Thyroid gland (tissue), 4 donors: ENCODE measurements at regions not wholly inside any gene's neighbourhood (a gene's known extent, or its start where the extent isn't known, plus 50 kb on each side); places are given as distances from the start of the nearest gene placed in this dataset.

Experiments
- CTCF ChIP-seq, 6 experiments: fragments of 200-600 bp in 3 of 6; fragments of 450-650 bp in 3 of 6; sonication (generic) in 3 of 6; IDR thresholded peaks; one replicate each; pipeline ENCODE4 v1.5.1; 2016 to 2019; ENCODE audit warnings: antibody characterized with exemption in 6 of 6, mild to moderate bottlenecking in 2 of 6, inconsistent platforms in 1 of 6, moderate library complexity in 1 of 6
- POLR2A ChIP-seq, 2 donors: fragments of 450-650 bp; IDR thresholded peaks; one replicate each; pipeline ENCODE4 v1.6.1; 2017; ENCODE audit warnings: antibody characterized with exemption in 2 of 2, mild to moderate bottlenecking in 2 of 2, moderate library complexity in 1 of 2

GRCh38 chr1:90362163-90362562 lies 354.9 kb downstream of the BARHL2 start:
- TF ChIP-seq CTCF (IDR thresholded peaks at IDR 0.05), result no peak
- TF ChIP-seq POLR2A (IDR thresholded peaks at IDR 0.05), result no peak
